ENCODE measurements at regions not wholly inside any gene's neighbourhood (a gene's known extent, or its start where the extent isn't known, plus 50 kb on each side); places are given as distances from the start of the nearest gene placed in this dataset.
A peak's percentile ranks its signal among the peaks of the same experiment; 100 is the strongest.
"Not testable (repeated sequence)": the region's sequence is repeated elsewhere in the genome, so short reads cannot be mapped to it uniquely, and the experiment has no call there.

GRCh38 chr17:62134397-62134796 lies 69.3 kb upstream of the MED13 start:
- TF ChIP-seq CTCF (IDR thresholded peaks at IDR 0.05; ENCODE audit: extremely low read depth, insufficient read depth, missing control alignments): no peak
- DNase-seq (ENCODE audit: low spot score): no peak
- in situ Hi-C loops (cut with MboI; ENCODE audit: low pct_unique_long_range_greater_than_20kb, low sequenced_read_pairs, unreplicated experiment): no loop called here

GRCh38 chr17:62131271-62131670 lies 66.2 kb upstream of the MED13 start:
- in situ Hi-C loops (cut with MboI; ENCODE audit: low pct_unique_long_range_greater_than_20kb, low sequenced_read_pairs, unreplicated experiment); DNase-seq (ENCODE audit: low spot score): not testable (repeated sequence)

- TF ChIP-seq CTCF (IDR thresholded peaks at IDR 0.05; ENCODE audit: extremely low read depth, insufficient read depth, missing control alignments): no peak
- in situ Hi-C loops (cut with MboI; ENCODE audit: low pct_unique_long_range_greater_than_20kb, low sequenced_read_pairs, unreplicated experiment): no loop called here
- no peak for DNase-seq (ENCODE audit: low spot score)
These were observed 65.7 kb upstream of the MED13 start for GRCh38 chr17:62130739-62131138.

GRCh38 chr17:62126292-62126691 lies 61.2 kb upstream of the MED13 start:
- DNase-seq (ENCODE audit: low spot score): no peak
- no peak for TF ChIP-seq CTCF (IDR thresholded peaks at IDR 0.05; ENCODE audit: extremely low read depth, insufficient read depth, missing control alignments)
- in situ Hi-C loops (cut with MboI; ENCODE audit: low pct_unique_long_range_greater_than_20kb, low sequenced_read_pairs, unreplicated experiment): no loop called here

- no peak for DNase-seq (ENCODE audit: low spot score)
- in situ Hi-C loops (cut with MboI; ENCODE audit: low pct_unique_long_range_greater_than_20kb, low sequenced_read_pairs, unreplicated experiment): no loop called here
- no peak for TF ChIP-seq CTCF (IDR thresholded peaks at IDR 0.05; ENCODE audit: extremely low read depth, insufficient read depth, missing control alignments)
These were observed 60.2 kb upstream of the MED13 start for GRCh38 chr17:62125307-62125706.

- in situ Hi-C loops (cut with MboI; ENCODE audit: low pct_unique_long_range_greater_than_20kb, low sequenced_read_pairs, unreplicated experiment): no loop called here
- no peak for TF ChIP-seq CTCF (IDR thresholded peaks at IDR 0.05; ENCODE audit: extremely low read depth, insufficient read depth, missing control alignments)
- no peak for DNase-seq (ENCODE audit: low spot score)
These were observed 56.1 kb upstream of the MED13 start for GRCh38 chr17:62121025-62121730.

GRCh38 chr17:62119373-62119772 lies 54.3 kb upstream of the MED13 start:
- in situ Hi-C loops (cut with MboI; ENCODE audit: low pct_unique_long_range_greater_than_20kb, low sequenced_read_pairs, unreplicated experiment): no loop called here

More at GRCh38 chr17:62119373-62119772, 54.3 kb upstream of the MED13 start:
- DNase-seq (ENCODE audit: low spot score): peak; percentile 62
- TF ChIP-seq CTCF (IDR thresholded peaks at IDR 0.05; ENCODE audit: extremely low read depth, insufficient read depth, missing control alignments): no peak
